Brain microvascular endothelial cell (primary cell): ENCODE measurements at regions not wholly inside any gene's neighbourhood (a gene's known extent, or its start where the extent isn't known, plus 50 kb on each side); places are given as distances from the start of the nearest gene placed in this dataset.

Experiments used
- DNase-seq: peaks from one replicate; pipeline ENCODE4 v3.0.0-alpha.2; 2020
- H3K27ac ChIP-seq: fragments of 250-450 bp; sonication (Bioruptor Pico); 2 replicates; pipeline ENCODE4 v1.5.1; 2020; ENCODE audit warnings: mild to moderate bottlenecking, moderate library complexity
- H3K27me3 ChIP-seq: fragments of 250-450 bp; sonication (Bioruptor Pico); replicated peaks from 2 replicates; pipeline ENCODE4 v1.5.1; 2020; ENCODE audit warnings: mild to moderate bottlenecking
- H3K36me3 ChIP-seq: fragments of 250-450 bp; sonication (Bioruptor Pico); replicated peaks from 2 replicates; pipeline ENCODE4 v1.5.1; 2020; ENCODE audit warnings: mild to moderate bottlenecking
- H3K4me3 ChIP-seq: 2 replicates; pipeline ENCODE4 v1.5.1; 2011; ENCODE audit warnings: low read depth, mild to moderate bottlenecking, control low read depth, low read length, moderate library complexity
- in situ Hi-C: cut with HindIII; loops from 2 replicates; pipeline ENCODE4 v1.10.0; 2017; ENCODE audit warnings: low sequenced_read_pairs, low pct_ligation_motif_present
- TF ChIP-seq, protein P1 (sequence below): IDR thresholded peaks from 2 replicates; pipeline ENCODE4 v1.5.1; 2011; ENCODE audit warnings: low read depth, mild to moderate bottlenecking, moderate library complexity, low read length, control low read depth, inconsistent platforms; ENCODE audit errors: missing control alignments

DNA sequence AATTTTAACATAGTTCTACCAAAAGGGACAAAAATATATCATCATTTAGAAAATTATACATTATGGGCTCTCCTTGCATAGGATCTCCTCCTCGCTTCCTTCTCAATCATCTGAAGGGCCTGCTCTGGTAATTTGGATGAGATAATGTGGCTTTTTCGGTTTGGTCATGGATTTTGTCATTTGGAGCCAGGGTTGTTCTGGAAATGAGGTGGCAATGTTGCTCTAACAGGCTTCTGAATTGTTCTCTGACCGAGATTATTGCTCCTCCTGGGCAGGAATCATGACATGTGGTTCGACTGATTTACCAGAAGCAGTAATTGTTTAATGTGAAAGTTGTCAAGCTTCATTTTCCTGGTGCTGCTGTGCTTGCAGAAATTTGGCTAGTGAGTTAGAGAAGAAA, 194.7 kb upstream of the ERBB4 start:
- no peak overlapping the region for H3K4me3 ChIP-seq
- no peak overlapping the region for H3K27ac ChIP-seq
- H3K36me3 ChIP-seq, result no peaks in the 10 kb centered on the region
- no peak for DNase-seq
- H3K27me3 ChIP-seq, result no peaks in the 10 kb centered on the region
- TF ChIP-seq, protein P1, sequence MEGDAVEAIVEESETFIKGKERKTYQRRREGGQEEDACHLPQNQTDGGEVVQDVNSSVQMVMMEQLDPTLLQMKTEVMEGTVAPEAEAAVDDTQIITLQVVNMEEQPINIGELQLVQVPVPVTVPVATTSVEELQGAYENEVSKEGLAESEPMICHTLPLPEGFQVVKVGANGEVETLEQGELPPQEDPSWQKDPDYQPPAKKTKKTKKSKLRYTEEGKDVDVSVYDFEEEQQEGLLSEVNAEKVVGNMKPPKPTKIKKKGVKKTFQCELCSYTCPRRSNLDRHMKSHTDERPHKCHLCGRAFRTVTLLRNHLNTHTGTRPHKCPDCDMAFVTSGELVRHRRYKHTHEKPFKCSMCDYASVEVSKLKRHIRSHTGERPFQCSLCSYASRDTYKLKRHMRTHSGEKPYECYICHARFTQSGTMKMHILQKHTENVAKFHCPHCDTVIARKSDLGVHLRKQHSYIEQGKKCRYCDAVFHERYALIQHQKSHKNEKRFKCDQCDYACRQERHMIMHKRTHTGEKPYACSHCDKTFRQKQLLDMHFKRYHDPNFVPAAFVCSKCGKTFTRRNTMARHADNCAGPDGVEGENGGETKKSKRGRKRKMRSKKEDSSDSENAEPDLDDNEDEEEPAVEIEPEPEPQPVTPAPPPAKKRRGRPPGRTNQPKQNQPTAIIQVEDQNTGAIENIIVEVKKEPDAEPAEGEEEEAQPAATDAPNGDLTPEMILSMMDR, result no peak
- in situ Hi-C loops, result no loop called here

GRCh38 chr2:212732860-212733259, 194.3 kb upstream of the ERBB4 start:
- Histone ChIP-seq H3K36me3 (no peaks in the 10 kb centered on the region), H3K4me3 (no peak overlapping the region), H3K27ac (no peak overlapping the region), H3K27me3 (no peaks in the 10 kb centered on the region)
- TF ChIP-seq, protein P1, result no peak
- no peak for DNase-seq
- in situ Hi-C loops, result no loop called here

DNA sequence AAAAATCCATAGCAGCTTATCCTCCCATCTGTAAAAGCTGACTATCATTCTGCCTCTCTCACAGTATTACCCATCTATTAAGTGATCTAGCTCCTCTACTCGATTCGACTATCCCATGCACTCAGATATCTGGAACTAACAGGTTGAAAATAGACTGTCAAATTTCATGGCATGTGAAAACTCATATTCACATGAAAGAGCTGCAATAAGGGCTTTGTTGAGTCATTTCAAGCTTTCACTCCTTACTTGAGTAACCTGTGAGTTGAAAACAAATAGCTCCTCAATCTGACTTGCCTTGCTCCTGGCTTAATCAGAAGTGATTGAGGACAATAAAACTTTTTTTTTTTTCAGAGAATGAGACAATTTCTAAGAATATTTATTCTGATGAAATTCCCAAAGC, 192.4 kb upstream of the ERBB4 start:
- in situ Hi-C loops, result no loop called here
- TF ChIP-seq, protein P1, result no peak
- Histone ChIP-seq H3K27ac (no peak overlapping the region), H3K27me3 (no peaks in the 10 kb centered on the region), H3K36me3 (no peaks in the 10 kb centered on the region), H3K4me3 (no peak overlapping the region)
- no peak for DNase-seq

DNA sequence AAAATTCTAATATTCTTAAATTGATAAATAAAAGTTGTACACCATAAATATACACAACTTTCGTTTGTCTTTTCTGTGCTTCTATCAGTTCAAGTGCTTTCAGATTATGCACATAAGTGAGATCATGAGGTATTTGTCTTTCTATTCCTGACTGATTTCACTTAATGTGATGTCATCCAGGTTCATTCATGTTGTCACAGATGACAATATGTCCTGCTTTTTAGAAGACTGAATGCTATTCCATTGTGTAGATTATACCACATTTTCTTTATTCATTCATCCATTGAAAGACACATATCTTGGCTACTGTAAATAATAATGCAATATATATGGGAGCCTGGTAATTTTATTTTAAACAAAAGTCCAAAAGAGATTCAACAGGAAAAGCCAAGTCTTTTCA, 190.1 kb upstream of the ERBB4 start:
- Histone ChIP-seq H3K27ac (no peak overlapping the region), H3K27me3 (no peaks in the 10 kb centered on the region), H3K4me3 (no peak overlapping the region), H3K36me3 (no peaks in the 10 kb centered on the region)
- in situ Hi-C loops, result no loop called here
- TF ChIP-seq, protein P1, result no peak
- no peak for DNase-seq

GRCh38 chr2:212727751-212728150, 189.1 kb upstream of the ERBB4 start:
- H3K27me3 ChIP-seq, result no peaks in the 10 kb centered on the region
- H3K36me3 ChIP-seq, result no peaks in the 10 kb centered on the region
- no peak overlapping the region for H3K4me3 ChIP-seq
- no peak overlapping the region for H3K27ac ChIP-seq
- in situ Hi-C loops, result no loop called here
- TF ChIP-seq, protein P1, result no peak
- DNase-seq, result no peak

GRCh38 chr2:212726403-212726802, 187.8 kb upstream of the ERBB4 start:
- in situ Hi-C loops, result no loop called here
- DNase-seq, result no peak

More at GRCh38 chr2:212726403-212726802, 187.8 kb upstream of the ERBB4 start:
- Histone ChIP-seq H3K27me3 (no peaks in the 10 kb centered on the region), H3K36me3 (no peaks in the 10 kb centered on the region), H3K27ac (no peak overlapping the region), H3K4me3 (no peak overlapping the region)
- TF ChIP-seq, protein P1, result no peak
